ENCODE measurements at regions not wholly inside any gene's neighbourhood (a gene's known extent, or its start where the extent isn't known, plus 50 kb on each side); places are given as distances from the start of the nearest gene placed in this dataset.

DNA sequence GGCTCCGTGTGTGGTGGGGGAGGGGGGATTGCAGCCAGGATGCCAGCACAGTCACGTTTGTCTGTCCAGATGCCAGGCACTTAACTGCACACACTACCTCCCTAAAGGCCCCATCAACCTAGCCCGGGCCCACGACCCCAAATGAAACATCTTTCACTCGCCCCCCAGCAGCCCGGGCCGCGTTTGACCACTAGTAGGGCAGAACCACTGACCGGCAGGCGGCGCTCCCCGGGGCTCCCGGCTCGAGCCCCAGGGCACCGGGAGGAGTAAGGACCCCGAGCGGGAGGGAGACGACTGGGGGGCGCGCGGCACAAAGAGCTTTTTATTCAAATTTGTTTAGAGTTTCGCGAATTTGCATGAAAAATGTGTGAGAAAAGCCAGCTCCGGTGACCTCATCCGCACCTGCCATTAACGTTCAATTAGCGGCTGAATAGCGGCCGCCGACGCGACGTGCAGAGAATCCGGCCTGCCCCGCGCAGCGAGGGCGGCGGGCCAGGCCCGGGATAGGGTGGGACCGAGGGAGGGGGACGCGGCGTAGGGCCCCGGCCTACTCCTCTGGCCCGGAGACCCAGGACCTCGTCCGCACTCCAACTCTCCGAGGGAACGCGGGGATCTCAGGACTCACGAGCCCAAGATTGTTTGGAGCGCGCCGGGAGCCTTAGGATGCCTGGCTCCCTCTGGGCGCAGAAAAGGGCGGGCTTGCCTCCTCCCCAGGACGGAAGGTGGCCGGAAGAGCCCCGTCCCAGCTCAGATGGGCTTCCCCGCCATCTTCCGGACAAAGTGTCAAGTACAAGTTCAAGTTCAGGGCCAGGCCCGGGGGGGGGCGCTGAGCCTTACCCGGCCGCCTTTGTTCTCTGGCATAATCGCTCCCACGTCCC, 64.9 kb upstream of the POLG start:
- DNase-seq: no peak

DNA sequence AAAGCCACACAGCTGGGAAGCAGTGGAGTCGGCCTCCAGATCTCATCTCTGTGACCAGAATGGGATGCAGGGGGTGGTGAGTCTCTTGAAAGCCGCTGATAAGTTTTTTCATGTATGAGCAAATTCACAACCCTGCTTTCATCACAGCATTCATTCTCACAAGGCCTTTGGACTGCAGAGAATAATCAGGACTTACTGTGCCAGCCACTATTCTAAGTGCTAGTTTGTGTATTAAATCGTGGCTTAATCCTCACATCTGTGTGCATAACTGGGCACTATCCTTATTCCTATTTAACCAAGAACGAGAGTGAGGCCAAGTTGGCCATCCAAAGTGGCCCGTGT, 64.2 kb upstream of the POLG start:
- no peak for DNase-seq

DNA sequence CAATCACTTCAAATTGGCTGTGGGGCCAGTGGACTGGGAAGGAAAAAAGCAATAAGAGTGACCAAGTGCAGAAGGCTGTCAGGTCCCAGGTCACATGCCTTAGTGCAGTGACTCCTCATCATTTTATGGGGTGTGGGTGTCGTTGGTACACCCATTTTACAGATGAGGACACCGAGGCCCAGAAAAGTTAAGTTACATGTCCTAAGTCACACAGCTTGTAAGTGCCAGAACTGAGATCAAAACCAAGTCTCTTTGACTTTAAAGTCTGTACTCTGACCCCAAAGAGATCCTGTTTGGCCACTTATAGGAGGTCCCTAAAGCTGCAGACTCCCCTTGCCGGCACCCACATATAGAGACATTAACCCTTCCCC, 63.0 kb upstream of the POLG start:
- no peak for DNase-seq

GRCh38 chr15:89396723-89397652, 62.4 kb upstream of the POLG start:
- no peak for DNase-seq

DNA sequence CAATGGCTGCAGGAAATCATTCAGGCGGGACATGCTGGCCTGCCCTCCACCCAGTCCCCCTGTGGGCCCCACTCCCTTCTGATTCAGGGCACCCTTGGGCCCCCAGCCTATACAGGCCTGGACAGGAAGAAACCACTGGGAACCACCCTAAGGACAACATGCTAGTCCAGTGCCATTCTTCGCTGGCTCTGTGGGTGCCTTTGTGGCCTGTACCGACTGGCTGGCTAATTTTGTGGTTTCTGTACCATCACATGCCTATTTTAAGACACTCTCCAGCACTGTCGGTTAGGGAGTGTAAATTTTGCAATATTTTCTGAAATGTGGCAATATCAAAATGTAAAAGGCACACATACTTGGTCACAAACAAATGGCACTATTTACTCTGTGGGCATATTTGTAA, 61.4 kb upstream of the POLG start:
- no peak for DNase-seq

DNA sequence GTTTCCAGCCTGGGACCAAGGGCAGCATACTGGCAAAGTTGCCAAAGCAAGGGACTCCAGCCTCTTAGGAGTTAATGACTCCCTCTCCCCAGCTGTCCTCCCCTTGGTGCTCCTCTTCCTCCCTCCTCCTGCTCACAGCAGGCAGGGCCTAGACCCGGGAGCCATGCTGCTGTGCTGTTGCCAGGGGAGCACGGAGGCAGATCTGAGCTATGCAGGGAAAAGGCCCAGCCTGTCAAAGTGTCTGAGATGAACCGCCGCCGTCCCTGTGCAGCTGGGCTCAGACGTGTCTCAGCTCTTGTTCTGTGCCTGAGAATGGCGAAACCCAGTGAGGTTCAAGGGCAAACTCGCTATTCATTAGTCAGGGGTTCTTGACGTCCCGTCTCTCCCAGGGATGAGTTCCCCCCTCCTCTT, 60.8 kb upstream of the POLG start:
- DNase-seq: no peak

DNA sequence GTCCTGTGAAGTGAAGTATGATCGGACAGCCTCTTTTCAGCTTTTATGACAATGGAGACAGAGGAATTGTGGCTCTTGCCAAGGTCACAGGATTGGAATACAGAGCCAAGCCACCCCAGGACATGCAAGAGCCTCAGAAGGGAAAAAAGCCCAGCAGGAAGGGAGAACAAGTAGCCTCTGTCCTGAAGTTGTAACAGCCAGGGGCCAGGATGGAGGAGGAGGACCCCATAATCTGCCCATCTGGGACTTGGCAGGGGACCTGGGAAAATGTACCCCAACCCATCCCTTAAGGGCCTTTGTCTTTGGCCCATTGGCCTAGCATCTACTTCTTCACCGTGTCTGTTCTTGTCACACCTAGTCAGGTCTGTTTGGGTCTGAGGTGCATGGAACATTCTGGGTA, 60.4 kb upstream of the POLG start:
- DNase-seq: no peak

GRCh38 chr15:89393056-89393455, 58.4 kb upstream of the POLG start:
- DNase-seq: no peak

GRCh38 chr15:89391685-89392257, 57.1 kb upstream of the POLG start:
- DNase-seq: no peak

GRCh38 chr15:89389841-89390603, 55.4 kb upstream of the POLG start:
- no peak for DNase-seq

- no peak for DNase-seq
Observed at GRCh38 chr15:89387140-89387903, 52.7 kb upstream of the POLG start.

DNA sequence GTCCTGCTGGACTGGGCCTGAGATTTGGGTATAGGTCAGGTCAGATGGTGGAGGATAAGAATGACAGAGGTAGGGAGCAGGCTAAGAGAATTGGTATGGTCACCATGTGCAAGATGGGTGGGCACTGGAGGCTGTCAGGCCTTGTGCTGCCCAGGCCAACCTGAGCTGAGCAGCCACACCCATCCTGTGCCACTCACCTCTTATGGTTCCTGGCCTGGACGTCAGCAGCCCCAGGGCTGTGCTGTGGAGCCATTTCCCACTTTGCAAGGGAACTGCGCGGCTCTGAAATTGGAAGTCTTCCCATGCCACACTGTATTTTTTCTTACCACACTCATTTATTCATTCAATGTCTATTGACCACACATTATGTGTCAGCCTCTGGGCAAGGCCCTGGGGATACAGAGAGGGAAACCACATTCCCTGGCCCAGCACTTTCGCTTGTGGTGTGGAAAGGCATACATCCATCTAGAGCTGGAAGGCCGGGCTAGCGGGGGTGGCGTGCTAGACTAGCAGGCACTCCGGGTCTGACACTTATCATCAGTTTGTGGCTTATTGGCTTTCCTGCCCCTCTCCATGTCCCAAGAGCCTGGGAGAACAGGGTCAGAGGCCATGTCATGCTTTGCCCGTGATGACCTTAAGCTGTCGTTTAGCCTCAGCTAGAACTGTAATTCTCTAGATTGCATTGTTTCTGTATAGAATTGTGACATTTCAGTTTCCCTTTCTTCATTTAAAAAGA, 51.1 kb upstream of the POLG start:
- DNase-seq: no peak
